Neural cell (in vitro differentiated cells): ENCODE measurements at regions not wholly inside any gene's neighbourhood (a gene's known extent, or its start where the extent isn't known, plus 50 kb on each side); places are given as distances from the start of the nearest gene placed in this dataset.

ENCODE experiments used
- H2AFZ ChIP-seq: fragments of 200-600, 300-800 bp; sonication (generic), shearing (Covaris generic); 2 replicates; pipeline ENCODE4 v1.6.0; 2014; ENCODE audit warnings: low read depth, mild to moderate bottlenecking, antibody characterized with exemption, low read length, moderate library complexity
- H3F3A ChIP-seq: fragments of 200-600 bp; shearing (Covaris generic); 2 replicates; pipeline ENCODE4 v1.6.1; 2016; ENCODE audit warnings: mild to moderate bottlenecking, moderate library complexity, mixed read lengths, antibody characterized with exemption, low read length; ENCODE audit not compliant: insufficient read depth, poor library complexity, severe bottlenecking
- H3K27ac ChIP-seq: fragments of 200-600, 300-800 bp; sonication (generic), shearing (Covaris generic); 2 replicates; pipeline ENCODE4 v1.5.1; 2014; ENCODE audit warnings: mild to moderate bottlenecking, low read length, moderate library complexity
- H3K27me3 ChIP-seq: fragments of 300-800, 200-600 bp; sonication (generic), shearing (Covaris generic); 2 replicates; pipeline ENCODE4 v1.6.0; 2014; ENCODE audit warnings: mild to moderate bottlenecking, low read depth, low read length, moderate library complexity; ENCODE audit not compliant: insufficient read depth
- H3K36me3 ChIP-seq: fragments of 300-800, 200-600 bp; sonication (generic), shearing (Covaris generic); 2 replicates; pipeline ENCODE4 v1.5.1; 2014; ENCODE audit warnings: mild to moderate bottlenecking, antibody characterized with exemption, low read length, moderate library complexity; ENCODE audit not compliant: insufficient read depth
- H3K4me2 ChIP-seq: fragments of 300-800, 200-600 bp; sonication (generic), shearing (Covaris generic); 2 replicates; pipeline ENCODE4 v1.6.0; 2014; ENCODE audit warnings: mild to moderate bottlenecking, low read length
- H3K4me3 ChIP-seq: fragments of 300-800, 200-600 bp; sonication (generic), shearing (Covaris generic); 2 replicates; pipeline ENCODE4 v1.5.1; 2014; ENCODE audit warnings: mild to moderate bottlenecking, low read length, moderate library complexity
- H3K79me2 ChIP-seq: fragments of 200-600 bp; shearing (Covaris generic); replicated peaks from 2 replicates; pipeline ENCODE4 v1.6.0; 2014; ENCODE audit warnings: mild to moderate bottlenecking, low read length, moderate library complexity; ENCODE audit not compliant: insufficient read depth
- H3K9ac ChIP-seq: fragments of 300-800, 200-600 bp; sonication (generic), shearing (Covaris generic); 2 replicates; pipeline ENCODE4 v1.6.1; 2016; ENCODE audit warnings: mild to moderate bottlenecking, low read length, mixed read lengths
- H3K9me2 ChIP-seq: fragments of 200-600 bp; shearing (Covaris generic); 2 replicates; pipeline ENCODE4 v1.6.1; 2016; ENCODE audit warnings: mild to moderate bottlenecking, low read length, mixed read lengths; ENCODE audit not compliant: insufficient read depth
- H3K9me3 ChIP-seq: fragments of 200-600, 300-800 bp; sonication (generic), shearing (Covaris generic); 2 replicates; pipeline ENCODE4 v1.6.1; 2016; ENCODE audit warnings: mild to moderate bottlenecking, mixed run types, low read length, moderate library complexity, mixed read lengths
- H4K20me1 ChIP-seq: fragments of 200-600 bp; shearing (Covaris generic); 2 replicates; pipeline ENCODE4 v1.6.1; 2016; ENCODE audit warnings: mild to moderate bottlenecking, mixed run types; ENCODE audit not compliant: insufficient read depth
- EP300 ChIP-seq: fragments of 450-650 bp; conservative IDR thresholded peaks from 2 replicates; pipeline ENCODE4 v1.6.1; 2014; ENCODE audit warnings: antibody characterized with exemption, mild to moderate bottlenecking, moderate library complexity; ENCODE audit not compliant: poor library complexity, severe bottlenecking
- EZH2 ChIP-seq: fragments of 200-600, 300-800 bp; shearing (Covaris generic), sonication (generic); IDR thresholded peaks from 2 replicates; pipeline ENCODE4 v1.6.1; 2014; ENCODE audit warnings: antibody characterized with exemption, low read length, borderline replicate concordance, mild to moderate bottlenecking; ENCODE audit not compliant: insufficient read depth, poor library complexity, severe bottlenecking
- MXI1 ChIP-seq: fragments of 450-650 bp; conservative IDR thresholded peaks from 2 replicates; pipeline ENCODE4 v1.6.1; 2014; ENCODE audit warnings: antibody characterized with exemption, mild to moderate bottlenecking; ENCODE audit not compliant: poor library complexity, severe bottlenecking
- POLR2AphosphoS5 ChIP-seq: IDR thresholded peaks from 2 replicates; pipeline ENCODE4 v1.6.1; 2012
- RAD21 ChIP-seq: fragments of 450-650 bp; conservative IDR thresholded peaks from 2 replicates; pipeline ENCODE4 v1.6.1; 2014; ENCODE audit warnings: antibody characterized with exemption, mild to moderate bottlenecking, moderate library complexity
- SMC3 ChIP-seq: fragments of 450-650 bp; conservative IDR thresholded peaks from 2 replicates; pipeline ENCODE4 v1.6.1; 2014; ENCODE audit warnings: antibody characterized with exemption, mild to moderate bottlenecking, moderate library complexity; ENCODE audit not compliant: poor library complexity
- TAF1 ChIP-seq: IDR thresholded peaks from 2 replicates; pipeline ENCODE4 v1.6.1; 2012; ENCODE audit warnings: low read depth
- TF ChIP-seq, protein P1 (sequence below): fragments of 450-650 bp; IDR thresholded peaks from 2 replicates; pipeline ENCODE4 v1.5.1; 2014; ENCODE audit warnings: antibody characterized with exemption, mild to moderate bottlenecking, moderate library complexity; ENCODE audit not compliant: poor library complexity, severe bottlenecking
- TF ChIP-seq, protein P2 (sequence below): IDR thresholded peaks from 2 replicates; pipeline ENCODE4 v1.6.1; 2012; ENCODE audit warnings: borderline replicate concordance

DNA sequence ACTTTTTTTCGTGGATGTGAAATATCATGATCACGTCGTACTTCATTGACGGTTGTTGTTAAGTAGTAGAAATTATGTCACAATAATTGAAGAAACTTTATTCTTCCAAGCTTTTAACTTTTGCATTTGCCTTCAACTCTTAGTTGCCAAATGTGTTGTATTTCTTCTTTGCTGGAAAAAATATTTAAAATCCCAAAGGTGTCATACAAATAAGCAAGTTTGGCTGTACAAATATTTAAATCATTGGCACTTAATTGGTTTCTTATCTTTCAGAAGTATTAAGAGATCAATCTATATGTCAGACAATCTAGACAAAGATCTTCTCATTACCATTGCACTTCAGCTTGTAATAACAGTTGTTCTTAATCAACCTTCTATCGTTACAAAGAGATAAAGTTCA lies 204.0 kb upstream of the HDAC4 start:
- Histone ChIP-seq H3K4me2 (no peak overlapping the region), H3F3A (no peaks in the 10 kb centered on the region), H3K27me3 (no peaks in the 10 kb centered on the region), H3K27ac (no peak overlapping the region), H3K36me3 (no peaks in the 10 kb centered on the region), H3K9ac (no peak overlapping the region), H3K9me2 (no peaks in the 10 kb centered on the region), H3K79me2 (no peaks in the 10 kb centered on the region), H3K4me3 (no peak overlapping the region), H3K9me3 (no peaks in the 10 kb centered on the region), H2AFZ (no peak overlapping the region), H4K20me1 (no peaks in the 10 kb centered on the region)
- TF ChIP-seq RAD21 (no peak), POLR2AphosphoS5 (no peak), SMC3 (no peak), TAF1 (no peak), EZH2 (no peak), EP300 (no peak), MXI1 (no peak)
- TF ChIP-seq, protein P1, sequence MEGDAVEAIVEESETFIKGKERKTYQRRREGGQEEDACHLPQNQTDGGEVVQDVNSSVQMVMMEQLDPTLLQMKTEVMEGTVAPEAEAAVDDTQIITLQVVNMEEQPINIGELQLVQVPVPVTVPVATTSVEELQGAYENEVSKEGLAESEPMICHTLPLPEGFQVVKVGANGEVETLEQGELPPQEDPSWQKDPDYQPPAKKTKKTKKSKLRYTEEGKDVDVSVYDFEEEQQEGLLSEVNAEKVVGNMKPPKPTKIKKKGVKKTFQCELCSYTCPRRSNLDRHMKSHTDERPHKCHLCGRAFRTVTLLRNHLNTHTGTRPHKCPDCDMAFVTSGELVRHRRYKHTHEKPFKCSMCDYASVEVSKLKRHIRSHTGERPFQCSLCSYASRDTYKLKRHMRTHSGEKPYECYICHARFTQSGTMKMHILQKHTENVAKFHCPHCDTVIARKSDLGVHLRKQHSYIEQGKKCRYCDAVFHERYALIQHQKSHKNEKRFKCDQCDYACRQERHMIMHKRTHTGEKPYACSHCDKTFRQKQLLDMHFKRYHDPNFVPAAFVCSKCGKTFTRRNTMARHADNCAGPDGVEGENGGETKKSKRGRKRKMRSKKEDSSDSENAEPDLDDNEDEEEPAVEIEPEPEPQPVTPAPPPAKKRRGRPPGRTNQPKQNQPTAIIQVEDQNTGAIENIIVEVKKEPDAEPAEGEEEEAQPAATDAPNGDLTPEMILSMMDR: no peak
- TF ChIP-seq, protein P2, sequence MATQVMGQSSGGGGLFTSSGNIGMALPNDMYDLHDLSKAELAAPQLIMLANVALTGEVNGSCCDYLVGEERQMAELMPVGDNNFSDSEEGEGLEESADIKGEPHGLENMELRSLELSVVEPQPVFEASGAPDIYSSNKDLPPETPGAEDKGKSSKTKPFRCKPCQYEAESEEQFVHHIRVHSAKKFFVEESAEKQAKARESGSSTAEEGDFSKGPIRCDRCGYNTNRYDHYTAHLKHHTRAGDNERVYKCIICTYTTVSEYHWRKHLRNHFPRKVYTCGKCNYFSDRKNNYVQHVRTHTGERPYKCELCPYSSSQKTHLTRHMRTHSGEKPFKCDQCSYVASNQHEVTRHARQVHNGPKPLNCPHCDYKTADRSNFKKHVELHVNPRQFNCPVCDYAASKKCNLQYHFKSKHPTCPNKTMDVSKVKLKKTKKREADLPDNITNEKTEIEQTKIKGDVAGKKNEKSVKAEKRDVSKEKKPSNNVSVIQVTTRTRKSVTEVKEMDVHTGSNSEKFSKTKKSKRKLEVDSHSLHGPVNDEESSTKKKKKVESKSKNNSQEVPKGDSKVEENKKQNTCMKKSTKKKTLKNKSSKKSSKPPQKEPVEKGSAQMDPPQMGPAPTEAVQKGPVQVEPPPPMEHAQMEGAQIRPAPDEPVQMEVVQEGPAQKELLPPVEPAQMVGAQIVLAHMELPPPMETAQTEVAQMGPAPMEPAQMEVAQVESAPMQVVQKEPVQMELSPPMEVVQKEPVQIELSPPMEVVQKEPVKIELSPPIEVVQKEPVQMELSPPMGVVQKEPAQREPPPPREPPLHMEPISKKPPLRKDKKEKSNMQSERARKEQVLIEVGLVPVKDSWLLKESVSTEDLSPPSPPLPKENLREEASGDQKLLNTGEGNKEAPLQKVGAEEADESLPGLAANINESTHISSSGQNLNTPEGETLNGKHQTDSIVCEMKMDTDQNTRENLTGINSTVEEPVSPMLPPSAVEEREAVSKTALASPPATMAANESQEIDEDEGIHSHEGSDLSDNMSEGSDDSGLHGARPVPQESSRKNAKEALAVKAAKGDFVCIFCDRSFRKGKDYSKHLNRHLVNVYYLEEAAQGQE: no peak

DNA sequence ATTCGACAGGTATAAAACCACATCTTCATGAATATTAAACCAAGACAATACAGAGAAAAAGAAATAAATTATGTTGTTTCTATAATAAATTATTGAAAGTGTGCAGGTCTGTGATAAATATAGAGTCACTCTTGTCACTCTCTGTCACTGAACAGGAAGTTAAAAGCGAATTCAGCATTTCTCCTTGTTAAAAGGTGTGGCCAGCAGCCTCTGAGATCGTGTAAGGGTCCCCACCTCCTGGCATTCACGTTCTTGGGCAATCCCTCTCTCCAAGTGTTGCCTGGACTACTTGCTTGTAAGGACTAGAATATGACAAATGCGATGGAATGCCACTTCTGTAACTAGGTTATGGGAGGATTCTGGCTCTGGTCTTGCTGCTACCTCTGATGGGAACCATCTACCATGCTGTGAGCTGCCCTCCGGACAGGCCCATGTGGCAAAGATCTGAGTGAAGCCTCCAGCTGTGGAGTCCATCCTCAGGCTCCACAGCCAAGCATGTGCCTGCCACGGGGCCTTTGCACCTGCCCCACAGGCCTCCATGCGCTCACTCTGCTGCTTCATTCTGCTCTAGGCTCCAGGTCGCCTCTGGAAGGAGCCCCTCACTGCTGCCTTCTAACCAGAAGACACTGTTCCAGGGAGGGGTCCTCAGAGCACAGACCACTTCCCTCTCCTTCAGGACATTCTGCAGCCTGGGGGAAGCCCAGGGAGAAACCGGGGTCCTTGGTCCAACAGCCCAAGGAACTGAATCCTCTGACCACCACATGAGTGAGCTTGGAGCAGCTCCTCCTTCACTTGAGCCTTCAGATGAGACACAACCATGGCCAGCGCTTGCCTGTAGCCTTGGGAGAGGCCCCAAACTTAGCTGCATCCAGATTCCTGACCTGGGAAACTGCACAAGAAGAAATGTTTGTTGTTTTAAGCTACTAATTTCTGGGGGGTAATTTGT lies 202.9 kb upstream of the HDAC4 start:
- no peaks in the 10 kb centered on the region for H3K36me3 ChIP-seq
- H3K27ac ChIP-seq: no peak overlapping the region
- no peaks in the 10 kb centered on the region for H3K79me2 ChIP-seq
- H3F3A ChIP-seq: no peaks in the 10 kb centered on the region
- TF ChIP-seq EZH2: no peak
- TF ChIP-seq, protein P2: no peak
- no peak for TF ChIP-seq RAD21
- TF ChIP-seq POLR2AphosphoS5: no peak
- no peak for TF ChIP-seq SMC3
- TF ChIP-seq, protein P1: no peak
- no peak for TF ChIP-seq EP300
- TF ChIP-seq TAF1: no peak
- TF ChIP-seq MXI1: no peak
- no peak overlapping the region for H2AFZ ChIP-seq
- H3K9ac ChIP-seq: no peak overlapping the region
- H3K27me3 ChIP-seq: no peaks in the 10 kb centered on the region
- no peaks in the 10 kb centered on the region for H3K9me3 ChIP-seq
- no peak overlapping the region for H3K4me3 ChIP-seq
- H3K9me2 ChIP-seq: no peaks in the 10 kb centered on the region
- H3K4me2 ChIP-seq: no peak overlapping the region
- H4K20me1 ChIP-seq: no peaks in the 10 kb centered on the region
